Activated effector memory CD4-positive, alpha-beta T cell treated with Interleukin-2 at 50 U/mL for 16 hours (primary cell): ENCODE measurements at regions not wholly inside any gene's neighbourhood (a gene's known extent, or its start where the extent isn't known, plus 50 kb on each side); places are given as distances from the start of the nearest gene placed in this dataset.
"Not testable (repeated sequence)": the region's sequence is repeated elsewhere in the genome, so short reads cannot be mapped to it uniquely, and the experiment has no call there.

Experiments
- DNase-seq: peaks from one replicate; pipeline ENCODE4 v3.0.0-alpha.2; 2020

DNA sequence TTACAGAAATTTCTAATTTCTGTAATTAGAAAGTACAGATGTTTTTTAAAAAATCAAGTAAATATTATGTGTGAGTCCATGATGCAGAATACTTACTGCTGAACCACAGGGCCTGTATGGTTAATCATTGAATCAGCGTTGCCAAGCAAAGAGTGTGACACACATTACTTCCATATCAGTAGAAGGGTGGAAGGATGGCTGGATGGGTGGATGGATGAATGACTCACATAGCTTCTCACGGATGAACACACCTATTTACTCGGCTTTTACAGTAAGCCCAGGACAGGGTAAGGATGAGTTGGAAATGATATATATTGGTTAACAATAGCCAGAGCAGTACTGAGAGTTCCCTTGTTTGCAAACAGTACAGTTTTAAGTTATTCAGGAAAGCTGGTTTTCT lies 495.9 kb upstream of the RBFOX1 start:
- DNase-seq = no peak

DNA sequence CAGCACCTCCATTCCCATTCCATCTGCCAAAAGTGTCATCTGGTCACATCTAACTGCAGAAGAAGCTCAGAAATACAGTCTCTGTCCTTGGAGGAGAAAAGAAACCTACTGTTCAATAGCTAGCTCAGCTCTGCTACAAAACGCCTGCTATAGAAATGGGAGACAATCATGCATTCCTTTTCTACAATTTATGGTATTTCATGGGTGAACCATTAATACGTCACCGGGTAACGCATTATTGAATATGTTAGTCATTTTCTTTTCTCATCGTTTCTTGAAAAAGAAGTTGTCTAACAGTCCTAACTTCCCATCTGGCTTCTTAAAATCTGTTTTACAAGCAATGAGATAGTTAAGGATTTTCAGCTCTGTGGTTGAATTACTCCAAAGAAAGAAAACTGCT lies 496.7 kb upstream of the RBFOX1 start:
- DNase-seq = no peak

DNA sequence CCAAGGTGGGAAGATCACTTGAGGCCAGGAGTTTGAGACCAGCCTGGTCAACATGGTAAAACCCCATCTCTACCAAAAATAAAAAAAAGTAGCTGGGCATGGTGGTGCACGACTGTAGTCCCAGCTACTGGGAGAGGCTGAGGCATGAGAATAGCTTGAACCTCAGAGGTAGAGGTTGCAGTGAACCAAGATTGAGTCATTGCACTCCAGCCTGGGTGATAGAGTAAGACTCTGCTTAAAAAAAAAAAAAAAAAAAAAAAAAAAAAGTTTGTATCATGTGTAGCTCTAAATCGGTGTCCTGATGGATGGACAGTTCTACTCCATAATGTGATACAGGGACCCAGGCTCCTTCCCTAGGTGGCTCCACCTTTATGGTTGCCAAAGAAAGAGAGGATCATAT lies 497.1 kb upstream of the RBFOX1 start:
- no peak for DNase-seq

DNA sequence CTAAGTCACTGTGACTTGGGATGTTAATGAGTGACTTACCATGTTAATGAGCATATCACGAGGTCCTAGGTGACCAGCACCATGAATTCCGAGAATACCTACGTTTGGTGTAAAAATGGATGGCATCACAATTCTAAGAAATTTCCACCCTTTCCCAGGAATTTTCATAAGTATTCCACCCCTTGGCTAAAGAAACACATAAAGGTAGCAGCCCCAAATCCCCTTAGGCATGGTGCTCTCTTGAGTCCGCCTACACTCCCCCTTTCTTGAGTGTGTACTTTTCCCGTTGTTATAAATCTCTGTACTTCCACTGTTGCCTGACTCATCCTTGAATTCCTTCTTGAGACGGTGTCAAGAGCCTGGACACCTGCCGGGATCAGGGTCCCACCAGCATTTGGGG lies 504.0 kb upstream of the RBFOX1 start:
- DNase-seq = no peak

DNA sequence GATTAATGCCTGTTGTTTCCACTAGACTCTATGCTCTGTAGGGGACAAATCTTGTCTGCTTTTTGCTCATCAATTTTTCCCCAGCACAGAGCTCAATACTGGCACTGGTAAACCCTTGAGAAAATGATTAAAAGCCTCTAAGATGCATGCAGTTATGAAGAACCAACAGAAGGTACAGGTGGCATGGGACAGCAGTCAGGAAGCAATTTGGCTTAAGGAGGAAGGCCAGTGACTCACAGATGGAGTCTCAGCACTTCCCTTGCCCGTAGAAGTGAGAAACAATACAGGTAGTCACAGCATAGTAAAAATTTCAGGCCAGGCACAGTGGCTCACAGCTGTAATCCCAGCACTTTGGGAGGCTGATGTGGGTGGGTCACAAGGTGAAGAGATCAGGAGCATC lies 504.7 kb upstream of the RBFOX1 start:
- no peak for DNase-seq

DNA sequence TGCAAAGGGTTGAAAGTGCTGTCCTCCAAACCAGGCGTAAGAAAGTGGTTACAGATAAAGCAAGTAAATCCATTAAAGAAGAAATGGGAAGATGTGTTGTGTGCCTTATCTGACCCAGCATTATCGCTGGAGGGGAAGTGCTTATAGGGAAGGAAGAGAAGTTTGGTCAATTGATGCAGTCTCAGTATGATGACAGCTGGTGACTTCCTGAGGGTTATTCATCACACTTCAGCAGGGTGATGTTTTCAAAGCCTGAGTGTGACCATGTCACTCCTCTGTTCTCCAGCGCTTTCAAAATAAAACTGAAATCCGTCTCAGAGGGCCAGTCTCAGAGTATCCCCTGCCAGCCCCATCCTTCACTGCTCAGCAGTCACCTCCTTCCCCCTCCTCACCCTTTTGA lies 505.4 kb upstream of the RBFOX1 start:
- DNase-seq = no peak

DNA sequence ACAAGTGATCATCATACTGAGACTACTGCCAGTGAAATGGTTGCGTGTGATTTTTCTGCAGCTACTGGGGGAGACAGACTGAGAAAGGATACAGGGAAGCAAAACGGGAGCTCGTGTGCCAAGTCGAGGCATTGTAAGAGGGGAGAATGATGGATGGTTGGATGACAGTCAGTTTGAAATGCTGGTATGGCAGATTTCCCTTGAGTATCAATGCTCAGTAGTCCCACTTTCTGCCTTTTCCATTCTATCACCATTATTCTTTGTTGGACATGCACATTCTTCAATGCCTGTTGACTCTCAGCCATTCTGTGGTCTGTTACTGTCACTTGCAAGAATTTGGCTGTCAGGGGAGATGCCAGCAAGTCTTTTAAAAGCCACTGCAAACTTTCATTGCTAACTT lies 510.6 kb upstream of the RBFOX1 start:
- DNase-seq = no peak

DNA sequence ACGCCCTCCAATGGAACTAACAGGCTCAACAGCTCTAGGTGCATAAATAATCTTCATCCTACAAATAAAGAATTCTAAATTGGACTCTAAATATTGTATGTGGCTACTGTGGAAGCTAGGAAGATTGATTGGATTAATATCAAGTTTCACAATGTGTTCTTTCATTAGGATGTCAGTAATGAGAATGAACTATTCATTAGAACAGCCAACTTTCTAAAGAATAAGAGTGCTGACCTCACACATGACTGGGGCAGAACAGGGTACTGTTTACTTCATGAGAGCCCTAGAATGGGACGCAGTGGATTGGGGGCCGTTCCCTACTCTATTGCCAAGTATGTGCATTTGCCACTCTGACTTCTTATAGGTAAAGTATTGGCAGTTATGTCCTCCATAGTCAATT lies 528.2 kb upstream of the RBFOX1 start:
- DNase-seq = no peak

DNA sequence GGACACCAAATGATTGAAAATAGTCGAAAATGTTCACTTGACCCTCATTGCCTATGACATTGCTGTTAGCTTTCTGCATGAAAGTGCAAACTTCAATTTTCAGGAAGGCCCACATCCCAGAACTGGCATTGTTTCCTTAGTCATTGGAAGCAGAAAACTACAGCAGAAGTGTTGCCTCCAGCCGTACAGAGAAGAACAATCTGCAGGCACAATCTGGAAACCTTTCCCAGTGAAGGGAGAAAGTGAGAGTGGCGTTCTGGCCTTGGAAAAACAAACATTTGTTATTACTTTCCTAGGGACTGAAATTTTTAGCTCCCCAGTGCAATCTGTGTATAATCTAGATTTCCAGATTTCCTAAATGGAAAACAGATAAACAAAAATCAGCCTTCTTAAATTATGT lies 529.5 kb upstream of the RBFOX1 start:
- DNase-seq = no peak

DNA sequence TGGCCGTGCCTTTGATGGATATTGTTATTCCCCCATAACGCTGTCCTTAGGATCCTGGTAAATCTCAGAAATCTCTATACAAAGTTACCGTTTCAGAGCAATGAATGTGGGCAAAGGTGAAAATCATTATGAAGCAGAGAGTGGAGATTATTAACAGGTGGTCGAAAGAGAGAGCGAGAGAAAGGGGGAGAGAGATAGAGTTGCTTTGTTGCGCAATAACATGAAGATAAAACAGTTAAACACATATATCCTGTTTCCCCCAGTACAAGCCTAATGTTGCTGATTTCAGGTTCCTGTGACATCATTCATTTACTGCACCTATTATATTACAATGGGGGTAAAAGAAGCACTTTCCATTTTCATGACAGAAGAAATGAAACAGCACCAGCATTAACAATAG lies 535.4 kb upstream of the RBFOX1 start:
- no peak for DNase-seq

DNA sequence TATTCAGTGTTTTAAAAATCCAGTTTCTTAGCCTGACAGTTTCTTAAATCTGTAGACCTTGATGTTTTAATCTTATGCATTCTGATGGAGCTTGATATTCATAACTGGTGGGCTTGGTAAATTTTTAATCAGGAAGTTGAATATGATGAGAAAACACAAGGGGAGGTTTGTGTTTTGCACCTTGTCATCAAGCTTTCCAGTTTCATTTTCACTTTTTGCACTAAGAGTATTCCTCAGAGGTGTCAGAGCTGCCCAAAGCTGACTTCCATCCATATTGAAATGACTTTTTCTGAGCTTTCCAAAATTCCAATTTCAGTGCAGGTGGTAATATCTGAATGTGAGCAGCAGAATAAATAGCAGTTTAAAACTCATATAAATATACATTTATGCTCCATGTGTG lies 555.0 kb upstream of the RBFOX1 start:
- DNase-seq = no peak

DNA sequence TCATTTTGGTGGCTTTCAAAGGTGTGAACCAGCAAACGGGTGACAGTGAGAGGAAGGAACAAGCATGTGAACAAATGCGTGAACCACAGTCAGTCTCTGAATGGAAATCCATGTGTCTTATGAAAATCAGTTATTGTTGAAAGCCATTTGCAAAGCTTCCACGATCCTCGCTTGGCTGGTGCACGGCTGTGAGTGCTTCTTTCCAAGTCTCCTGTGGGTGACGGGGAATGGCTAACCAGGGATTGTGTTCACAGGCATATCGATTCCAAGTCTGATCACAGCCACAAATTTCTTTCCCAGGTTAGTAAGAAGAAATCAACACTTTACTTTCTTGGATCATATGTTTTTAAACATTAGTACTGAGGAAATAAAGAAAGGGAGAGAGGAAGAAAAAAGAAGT lies 556.9 kb upstream of the RBFOX1 start:
- DNase-seq = no peak

DNA sequence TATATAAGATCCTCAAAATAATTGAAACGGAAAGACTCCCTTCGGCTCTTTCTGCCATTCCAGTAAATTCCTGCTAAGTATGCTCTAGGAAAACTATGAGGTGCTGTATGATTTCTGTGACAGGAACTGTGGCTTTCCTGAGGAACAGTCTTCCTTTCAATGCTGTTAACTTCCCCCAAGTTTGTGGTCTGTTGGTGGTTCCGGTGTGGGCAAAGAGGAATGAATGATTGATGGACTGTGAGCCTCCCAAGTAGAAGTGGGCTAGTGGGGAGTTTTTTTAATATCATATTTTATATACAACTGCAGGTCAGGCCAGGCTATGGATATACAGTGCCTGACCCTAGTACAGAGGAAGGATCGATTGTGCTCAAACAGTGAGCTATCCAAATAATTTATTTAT lies 560.7 kb upstream of the RBFOX1 start:
- no peak for DNase-seq

DNA sequence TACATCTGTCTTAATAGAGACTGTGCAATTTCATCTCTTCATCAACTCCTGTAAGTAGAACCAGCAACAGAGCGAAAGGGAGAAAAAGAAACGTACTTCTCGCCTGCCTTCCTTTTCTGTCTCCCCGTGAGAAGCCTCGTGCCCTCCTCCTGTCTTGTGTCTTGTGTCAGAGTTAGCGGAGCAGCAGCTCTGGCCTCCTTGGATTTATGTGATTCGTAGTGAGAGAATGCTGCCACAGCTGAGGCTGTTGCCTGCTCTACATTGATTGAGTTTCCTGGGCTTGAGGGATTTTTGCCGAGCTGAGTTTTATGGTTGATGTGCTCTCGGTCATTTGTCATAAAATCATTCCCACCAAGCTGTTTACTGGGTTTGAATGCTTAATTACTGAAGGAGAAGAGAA lies 579.1 kb upstream of the RBFOX1 start:
- DNase-seq = no peak

DNA sequence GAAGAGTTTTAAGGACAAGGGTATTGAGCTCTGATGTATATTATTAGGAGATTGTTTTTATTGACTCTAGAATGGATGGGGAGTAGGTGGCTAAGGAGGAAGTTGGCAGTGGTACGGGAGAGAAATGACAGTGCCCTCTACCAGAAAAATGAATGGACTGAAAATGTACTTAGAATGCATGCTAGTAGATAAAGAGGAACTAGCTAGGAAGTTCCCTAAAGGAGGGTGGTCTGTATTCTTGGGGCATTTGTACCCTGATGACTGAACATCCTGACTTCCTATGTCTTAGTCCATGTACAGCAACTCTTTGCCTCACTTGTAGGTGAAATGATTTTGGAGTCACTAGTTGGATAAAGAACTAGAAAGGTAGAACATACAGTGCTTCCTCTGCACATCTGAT lies 581.5 kb upstream of the RBFOX1 start:
- no peak for DNase-seq

DNA sequence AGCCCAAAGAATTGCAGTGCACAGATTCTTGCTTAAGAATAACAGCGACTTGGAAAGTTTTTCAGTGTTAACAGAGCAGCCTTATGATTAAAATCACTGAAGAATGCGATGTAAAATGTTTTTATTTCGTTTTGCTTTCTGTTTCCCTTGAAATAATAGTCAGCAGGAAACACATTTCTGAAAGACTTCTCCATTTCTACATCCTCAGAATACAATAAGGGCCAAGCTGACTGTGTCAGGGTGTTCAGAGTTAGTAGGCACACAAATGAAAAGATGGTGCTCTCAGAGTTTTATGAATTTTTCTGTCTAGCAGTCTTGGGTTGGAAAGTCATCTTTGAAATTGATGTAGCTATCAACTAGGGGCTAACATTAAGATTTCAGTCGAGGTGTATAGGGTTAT lies 582.9 kb upstream of the RBFOX1 start:
- no peak for DNase-seq

DNA sequence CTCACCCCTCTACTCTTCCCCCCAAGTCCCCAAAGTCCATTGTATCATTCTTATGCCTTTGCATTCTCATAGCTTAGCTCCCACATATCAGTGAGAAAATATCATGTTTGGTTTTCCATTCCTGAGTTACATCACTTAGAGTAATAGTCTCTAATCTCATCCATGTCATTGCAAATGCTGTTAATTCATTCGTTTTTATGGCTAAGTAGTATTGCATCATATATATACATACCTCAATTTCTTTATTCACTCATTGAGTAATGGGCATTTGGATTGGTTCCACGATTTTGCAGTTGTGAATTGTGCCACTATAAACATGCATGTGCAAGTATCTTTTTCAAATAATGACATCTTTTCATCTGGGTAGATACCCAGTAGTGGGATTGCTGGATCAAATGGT lies 596.3 kb upstream of the RBFOX1 start:
- DNase-seq = not testable (repeated sequence)

DNA sequence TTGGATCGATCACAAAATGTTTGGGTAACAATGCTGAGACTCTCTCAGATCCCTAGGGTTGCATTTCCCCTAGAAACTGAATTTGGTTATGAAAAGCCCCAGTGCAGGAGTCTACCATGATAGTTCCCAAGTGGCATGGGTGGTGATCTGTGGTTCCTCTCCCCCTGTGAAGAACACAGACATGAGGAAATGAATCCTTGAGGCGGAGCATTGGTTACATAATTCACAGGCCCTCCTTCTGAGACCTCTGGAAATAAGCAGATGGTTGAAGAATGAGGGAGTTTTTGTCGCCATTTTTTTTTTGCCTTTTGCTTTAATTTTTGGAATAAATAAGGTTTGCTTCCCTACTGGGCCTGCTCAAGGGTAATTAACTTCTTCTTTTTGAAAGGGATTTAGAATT lies 597.0 kb upstream of the RBFOX1 start:
- DNase-seq = no peak

DNA sequence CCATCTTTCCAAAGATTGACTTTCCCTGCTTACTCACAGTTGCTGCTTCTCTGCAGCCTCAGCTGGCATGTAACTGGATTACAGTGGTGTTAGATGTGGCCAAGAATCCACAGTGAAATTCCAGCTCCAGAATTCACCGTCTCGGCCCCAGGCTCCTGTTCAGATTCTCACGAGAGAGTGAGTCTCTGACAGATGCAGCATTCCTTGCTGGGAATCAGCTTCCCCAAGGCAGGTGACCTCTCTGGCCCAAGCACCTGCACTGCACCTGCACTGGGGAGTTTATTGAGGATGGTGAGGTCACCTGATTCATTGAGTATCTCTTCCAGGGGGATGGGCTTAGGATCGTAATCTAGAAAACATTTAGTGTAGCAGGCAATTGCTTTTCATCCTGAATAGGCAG lies 600.5 kb upstream of the RBFOX1 start:
- no peak for DNase-seq

DNA sequence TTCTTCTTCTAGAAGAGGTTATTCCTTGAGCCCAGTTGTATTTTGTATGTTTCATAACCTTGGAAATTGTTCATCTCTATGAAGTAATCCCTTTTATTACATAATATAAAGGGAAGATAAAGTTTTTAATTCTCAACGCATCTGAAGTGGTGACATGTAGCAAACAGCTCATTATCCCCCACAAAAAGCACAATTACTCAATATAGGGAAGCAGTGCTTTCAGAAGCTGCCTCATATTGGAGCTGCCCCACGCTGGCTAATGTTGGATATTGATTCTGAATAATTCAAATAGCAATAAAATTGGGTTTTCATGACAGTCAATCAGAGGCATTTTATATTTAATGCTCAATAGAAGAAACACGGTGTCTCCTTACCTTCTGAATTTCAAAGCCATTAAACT lies 604.3 kb upstream of the RBFOX1 start:
- DNase-seq = no peak

DNA sequence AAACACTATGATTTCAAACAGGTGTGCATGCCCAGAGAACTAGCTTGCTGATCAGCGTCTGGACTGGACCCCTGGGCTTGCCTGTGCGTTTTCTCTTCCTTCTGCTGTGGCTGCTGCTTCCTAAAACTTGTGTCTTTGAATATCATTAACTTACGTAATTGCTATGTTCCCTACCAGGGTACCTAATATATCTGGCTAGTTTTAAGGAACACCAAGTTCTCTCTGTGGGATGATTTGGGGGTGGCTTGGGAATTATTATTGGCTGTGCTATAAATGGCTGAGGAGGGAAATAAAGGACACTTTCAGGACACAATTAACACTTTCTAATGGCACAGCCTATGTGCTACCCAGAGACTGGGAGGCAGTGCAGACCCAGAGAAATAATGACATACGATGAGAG lies 606.0 kb upstream of the RBFOX1 start:
- no peak for DNase-seq

DNA sequence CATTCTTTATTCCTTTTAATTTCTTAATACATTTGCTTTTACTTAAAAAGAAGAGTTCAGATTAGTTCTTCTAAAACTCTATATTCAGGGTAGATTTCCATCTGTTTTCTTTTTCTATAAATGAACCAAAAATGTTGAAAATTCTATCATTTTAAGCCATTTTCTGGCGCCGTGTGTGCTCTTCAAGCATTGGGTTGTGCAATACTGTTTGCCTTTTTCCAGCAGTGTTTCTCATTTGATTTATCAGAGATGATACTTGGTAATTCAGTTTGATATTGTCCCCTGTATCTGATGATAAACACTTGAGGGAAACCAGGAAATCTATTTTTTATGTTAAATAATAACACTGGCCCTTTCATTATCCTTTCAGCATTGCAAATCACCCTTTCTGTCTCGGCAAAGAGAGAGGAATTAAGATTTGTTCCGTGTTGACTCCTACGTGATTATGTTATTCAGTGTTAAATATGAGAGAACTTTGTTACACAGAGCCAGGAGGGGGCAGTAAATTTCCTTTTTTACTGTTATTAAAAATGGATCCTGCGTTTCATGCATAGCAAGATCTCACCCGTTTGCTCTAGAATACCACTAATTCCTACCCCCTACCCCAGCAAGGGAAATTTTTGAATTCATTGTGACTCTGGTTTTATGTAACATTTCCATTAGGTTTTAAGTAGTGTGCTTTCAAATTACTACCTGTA lies 606.9 kb upstream of the RBFOX1 start:
- DNase-seq = no peak

DNA sequence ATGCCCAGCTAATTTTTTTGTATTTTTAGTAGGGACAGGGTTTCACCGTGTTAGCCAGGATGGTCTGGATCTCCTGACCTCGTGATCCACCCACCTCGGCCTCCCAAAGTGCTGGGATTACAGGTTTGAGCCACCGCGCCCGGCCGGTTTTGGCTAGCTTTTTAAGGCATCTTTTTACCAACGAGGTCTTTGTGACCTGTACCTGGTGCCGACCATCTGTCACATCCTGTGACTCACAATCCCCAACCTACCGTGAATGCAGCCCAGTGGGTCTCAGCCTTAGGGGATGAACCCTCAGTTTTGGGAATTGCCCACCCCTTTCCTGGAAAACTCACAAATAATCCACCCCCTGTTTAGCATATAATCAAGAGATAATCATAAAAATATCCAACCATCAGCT lies 607.4 kb upstream of the RBFOX1 start:
- not testable (repeated sequence) for DNase-seq

DNA sequence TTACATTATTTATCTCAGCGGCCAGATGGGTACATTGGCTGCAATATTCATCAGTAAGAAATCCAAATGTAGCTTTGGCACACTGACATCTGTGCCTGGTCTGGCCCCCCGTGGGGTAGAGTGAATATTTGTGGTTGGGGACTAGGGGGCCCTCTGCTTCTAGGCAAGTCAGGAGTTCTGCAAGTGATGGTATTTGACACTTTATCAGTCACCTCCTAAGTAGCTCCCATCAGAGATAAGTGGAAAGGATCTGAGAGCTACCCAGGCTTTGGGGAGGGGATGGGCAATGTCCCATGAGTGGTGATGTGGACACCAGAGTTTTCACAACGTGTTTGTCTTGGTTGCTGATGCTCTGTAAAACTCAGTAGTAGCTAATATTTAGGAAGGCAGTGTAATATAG lies 609.9 kb upstream of the RBFOX1 start:
- DNase-seq = no peak

DNA sequence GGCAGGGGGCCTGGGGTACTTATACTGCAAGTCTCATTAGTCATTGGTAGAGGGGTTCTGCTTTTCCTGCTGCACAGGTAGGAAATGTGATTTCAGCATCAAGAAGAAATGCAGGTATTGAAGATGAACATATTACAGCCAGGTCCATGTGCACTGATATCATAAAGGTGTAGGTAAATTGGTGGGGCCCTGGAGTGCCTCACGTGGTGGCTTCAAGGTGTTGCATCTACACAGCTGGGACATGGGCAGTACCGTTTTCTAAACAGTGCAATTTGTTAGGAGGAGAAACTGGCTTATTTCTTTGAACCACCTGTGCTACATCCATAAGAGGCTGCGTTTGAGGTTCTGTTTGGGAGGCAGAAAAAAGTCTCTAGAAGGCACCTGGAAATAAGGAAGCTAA lies 618.1 kb upstream of the RBFOX1 start:
- no peak for DNase-seq

DNA sequence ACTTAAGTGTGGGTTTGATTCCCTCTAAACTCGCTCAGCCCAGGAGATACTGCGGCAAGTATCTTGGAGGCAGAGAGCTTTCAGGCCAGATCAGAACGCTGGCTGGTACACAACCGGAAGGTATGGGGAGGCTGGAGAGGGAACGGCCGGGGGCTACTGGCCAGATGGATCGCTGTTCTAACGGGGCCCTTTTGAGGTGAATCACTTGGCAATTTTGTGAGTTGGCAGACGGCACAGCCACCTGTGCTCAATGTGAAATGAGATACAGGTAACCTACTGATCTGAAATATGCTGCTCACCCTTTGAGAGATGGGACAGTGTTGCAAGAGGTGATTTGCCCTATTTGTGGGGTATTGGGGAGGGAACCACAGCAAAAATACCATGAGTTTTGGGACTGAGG lies 622.9 kb upstream of the RBFOX1 start:
- no peak for DNase-seq
